GM18499 (cell line): ENCODE measurements at regions not wholly inside any gene's neighbourhood (a gene's known extent, or its start where the extent isn't known, plus 50 kb on each side); places are given as distances from the start of the nearest gene placed in this dataset.
"Not testable (repeated sequence)": the region's sequence is repeated elsewhere in the genome, so short reads cannot be mapped to it uniquely, and the experiment has no call there.

Experiments used
- ATAC-seq: cut with Tn5 transposase; IDR thresholded peaks from one replicate; pipeline ENCODE4 v1.9.1; 2021; ENCODE audit warnings: moderate number of reproducible peaks; ENCODE audit not compliant: insufficient read depth, unreplicated experiment

- no peak for ATAC-seq
Observed at GRCh38 chrX:13478740-13479451, 90.5 kb upstream of the EGFL6 start.

- ATAC-seq = no peak
Observed at GRCh38 chrX:13476384-13476783, 93.0 kb upstream of the EGFL6 start.

- ATAC-seq = peak; percentile 31
Observed at GRCh38 chrX:13474164-13474516, 95.3 kb upstream of the EGFL6 start.

- ATAC-seq = peak; percentile 62
Observed at GRCh38 chrX:13473442-13474163, 95.8 kb upstream of the EGFL6 start.

- ATAC-seq = no peak
Observed at GRCh38 chrX:13472975-13473374, 96.4 kb upstream of the EGFL6 start.

- no peak for ATAC-seq
Observed at GRCh38 chrX:13471269-13471668, 98.1 kb upstream of the EGFL6 start.

- no peak for ATAC-seq
Observed at GRCh38 chrX:13470685-13470977, 98.8 kb upstream of the EGFL6 start.

- no peak for ATAC-seq
Observed at GRCh38 chrX:13469963-13470684, 99.3 kb upstream of the EGFL6 start.

- ATAC-seq = no peak
Observed at GRCh38 chrX:13468096-13468495, 101.3 kb upstream of the EGFL6 start.

- no peak for ATAC-seq
Observed at GRCh38 chrX:13467243-13467642, 102.2 kb upstream of the EGFL6 start.

GRCh38 chrX:13464599-13465275, 104.7 kb upstream of the EGFL6 start:
- no peak for ATAC-seq

- no peak for ATAC-seq
Observed at GRCh38 chrX:13463608-13464007, 105.8 kb upstream of the EGFL6 start.

GRCh38 chrX:13452283-13452682, 117.1 kb upstream of the EGFL6 start:
- ATAC-seq = no peak

- no peak for ATAC-seq
Observed at GRCh38 chrX:13449441-13449840, 120.0 kb upstream of the EGFL6 start.

- ATAC-seq = no peak
Observed at GRCh38 chrX:13448941-13449340, 120.5 kb upstream of the EGFL6 start.

- ATAC-seq = not testable (repeated sequence)
Observed at GRCh38 chrX:13441608-13442007, 121.8 kb upstream of the ATXN3L start.

- ATAC-seq = no peak
Observed at GRCh38 chrX:13440176-13440575, 120.3 kb upstream of the ATXN3L start.

GRCh38 chrX:13433298-13433605, 113.4 kb upstream of the ATXN3L start:
- ATAC-seq = no peak

GRCh38 chrX:13432414-13433297, 112.8 kb upstream of the ATXN3L start:
- no peak for ATAC-seq

- no peak for ATAC-seq
Observed at GRCh38 chrX:13430136-13430827, 110.4 kb upstream of the ATXN3L start.
